AG04449 (cell line): ENCODE measurements at regions not wholly inside any gene's neighbourhood (a gene's known extent, or its start where the extent isn't known, plus 50 kb on each side); places are given as distances from the start of the nearest gene placed in this dataset.

Source experiments
- CTCF ChIA-PET: fragments of 350-600 bp; formaldehyde crosslinking; extraction: SDS; loops from one replicate; lab custom pipeline; 2021; ENCODE audit warnings: antibody characterized with exemption; lab: Yijun Ruan, JAX
- POLR2A ChIA-PET: fragments of 400-600, 350-600 bp; formaldehyde crosslinking; extraction: SDS; loops from one replicate; lab custom pipeline; 2020; ENCODE audit warnings: antibody characterized with exemption, inconsistent platforms; lab: Yijun Ruan, JAX
- DNase-seq: peaks from one replicate; pipeline ENCODE4 v3.0.0-alpha.2; 2010; ENCODE audit warnings: low read depth, low spot score
- H3K4me3 ChIP-seq: 2 replicates; pipeline ENCODE4 v1.5.1; 2011; ENCODE audit warnings: low read depth, mild to moderate bottlenecking, control low read depth, low read length
- TF ChIP-seq, protein P1 (sequence below): IDR thresholded peaks from one replicate; pipeline ENCODE4 v1.5.1; 2011; ENCODE audit warnings: mild to moderate bottlenecking, moderate library complexity, low read length, control low read depth, inconsistent platforms; ENCODE audit not compliant: insufficient read depth; ENCODE audit errors: missing control alignments

- ChIA-PET POLR2A (no interaction called here), CTCF (interaction anchor here (1.0 to 1.7 kb wide), 3 partner anchors 13 to 1342 kb away, joined by 3 to 9 read pairs (median 4); partner anchors contain the start of gene OMA1)
- H3K4me3 ChIP-seq, result no peak overlapping the region
- DNase-seq, result peak; percentile 3
- TF ChIP-seq, protein P1, sequence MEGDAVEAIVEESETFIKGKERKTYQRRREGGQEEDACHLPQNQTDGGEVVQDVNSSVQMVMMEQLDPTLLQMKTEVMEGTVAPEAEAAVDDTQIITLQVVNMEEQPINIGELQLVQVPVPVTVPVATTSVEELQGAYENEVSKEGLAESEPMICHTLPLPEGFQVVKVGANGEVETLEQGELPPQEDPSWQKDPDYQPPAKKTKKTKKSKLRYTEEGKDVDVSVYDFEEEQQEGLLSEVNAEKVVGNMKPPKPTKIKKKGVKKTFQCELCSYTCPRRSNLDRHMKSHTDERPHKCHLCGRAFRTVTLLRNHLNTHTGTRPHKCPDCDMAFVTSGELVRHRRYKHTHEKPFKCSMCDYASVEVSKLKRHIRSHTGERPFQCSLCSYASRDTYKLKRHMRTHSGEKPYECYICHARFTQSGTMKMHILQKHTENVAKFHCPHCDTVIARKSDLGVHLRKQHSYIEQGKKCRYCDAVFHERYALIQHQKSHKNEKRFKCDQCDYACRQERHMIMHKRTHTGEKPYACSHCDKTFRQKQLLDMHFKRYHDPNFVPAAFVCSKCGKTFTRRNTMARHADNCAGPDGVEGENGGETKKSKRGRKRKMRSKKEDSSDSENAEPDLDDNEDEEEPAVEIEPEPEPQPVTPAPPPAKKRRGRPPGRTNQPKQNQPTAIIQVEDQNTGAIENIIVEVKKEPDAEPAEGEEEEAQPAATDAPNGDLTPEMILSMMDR, result peak; percentile 79
These were observed 383.5 kb downstream of the OMA1 start for GRCh38 chr1:58162952-58163550.

GRCh38 chr1:58159434-58159830 lies 387.1 kb downstream of the OMA1 start:
- ChIA-PET CTCF (interaction anchor here (0.8 kb wide), 1 partner anchor 359 kb away, joined by 3 read pairs; no protein-coding TSS in a partner anchor), POLR2A (no interaction called here)
- H3K4me3 ChIP-seq, result no peak overlapping the region
- TF ChIP-seq, protein P1, result no peak
- no peak for DNase-seq

- ChIA-PET POLR2A (no interaction called here), CTCF (no interaction called here)
- DNase-seq, result no peak
- no peak overlapping the region for H3K4me3 ChIP-seq
- TF ChIP-seq, protein P1, result no peak
These were observed 387.8 kb downstream of the OMA1 start for GRCh38 chr1:58158506-58159433.

- TF ChIP-seq, protein P1, result no peak
- ChIA-PET POLR2A (no interaction called here), CTCF (no interaction called here)
- H3K4me3 ChIP-seq, result no peak overlapping the region
- no peak for DNase-seq
These were observed 388.5 kb downstream of the OMA1 start for GRCh38 chr1:58158016-58158415.

GRCh38 chr1:58157256-58157655 lies 389.3 kb downstream of the OMA1 start:
- POLR2A ChIA-PET, result no interaction called here
- H3K4me3 ChIP-seq, result no peak overlapping the region
- CTCF ChIA-PET, result no interaction called here
- TF ChIP-seq, protein P1, result no peak
- no peak for DNase-seq

DNA sequence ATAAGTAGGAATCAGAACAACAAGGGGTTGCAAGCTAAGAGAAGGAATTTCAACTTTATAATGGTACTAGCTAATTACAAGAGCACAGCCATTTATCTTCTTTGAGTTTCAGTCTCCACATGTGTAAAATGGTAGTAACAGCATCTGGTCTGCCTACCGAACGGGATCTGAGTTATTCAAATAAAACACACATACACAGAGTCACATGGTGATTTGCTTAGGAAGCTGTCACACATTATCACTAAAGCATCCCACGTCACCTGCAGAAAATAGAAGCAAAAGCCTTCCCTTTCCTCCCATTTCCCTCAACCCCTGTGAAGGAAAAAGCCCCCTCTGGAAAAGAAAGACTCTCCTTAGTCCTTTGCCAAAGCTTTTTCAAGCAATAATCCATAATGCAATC lies 389.7 kb downstream of the OMA1 start:
- no peak for DNase-seq
- POLR2A ChIA-PET, result no interaction called here
- CTCF ChIA-PET, result interaction anchor here (1.2 kb wide), 1 partner anchor 9 kb away, joined by 3 read pairs; no protein-coding TSS in a partner anchor
- TF ChIP-seq, protein P1, result no peak
- H3K4me3 ChIP-seq, result no peak overlapping the region
